CD4-positive, alpha-beta T cell (primary cell): ENCODE measurements at regions not wholly inside any gene's neighbourhood (a gene's known extent, or its start where the extent isn't known, plus 50 kb on each side); places are given as distances from the start of the nearest gene placed in this dataset.

Experiments
- ATAC-seq: fragments of 200-7000 bp; cut with Tn5 transposase; one replicate; pipeline ENCODE4 v1.10.0; 2022; ENCODE audit warnings: mild to moderate bottlenecking; ENCODE audit not compliant: poor library complexity
- CTCF ChIA-PET: fragments of 350-600 bp; sonication (Branson Sonifier 250); formaldehyde crosslinking; loops from one replicate; lab custom pipeline; 2021; ENCODE audit warnings: antibody characterized with exemption, inconsistent platforms; lab: Charles Lee
- POLR2A ChIA-PET: fragments of 350-600 bp; sonication (Branson Sonifier 250); formaldehyde crosslinking; loops from one replicate; lab custom pipeline; 2021; ENCODE audit warnings: antibody characterized with exemption, inconsistent platforms; lab: Charles Lee
- DNase-seq, 14 experiments: peaks; one replicate each; pipeline ENCODE4 v3.0.0-alpha.2; 2013 to 2020; ENCODE audit warnings: mixed read lengths in 2 of 14
- H3K27ac ChIP-seq, 2 donors: one replicate each; pipeline versions ENCODE4 v1.5.1 to v1.7.0; 2013; ENCODE audit warnings: low read length in 2 of 2, low read depth in 1 of 2, mild to moderate bottlenecking in 1 of 2
- H3K27me3 ChIP-seq, 2 experiments: 1 replicate in 1 of 2; 2 replicates in 1 of 2; pipeline versions ENCODE4 v1.6.1 to v1.7.0; 2013; ENCODE audit warnings: low read length in 2 of 2, control low read depth in 1 of 2, mild to moderate bottlenecking in 1 of 2, moderate library complexity in 1 of 2; ENCODE audit not compliant: insufficient read depth in 2 of 2, control insufficient read depth in 1 of 2
- H3K36me3 ChIP-seq: one replicate; pipeline ENCODE4 v1.6.1; 2013; ENCODE audit warnings: low read length, control low read depth; ENCODE audit not compliant: insufficient read depth
- H3K4me1 ChIP-seq: one replicate; pipeline ENCODE4 v1.6.1; 2013; ENCODE audit warnings: low read length, control low read depth; ENCODE audit not compliant: insufficient read depth
- H3K4me3 ChIP-seq: one replicate; pipeline ENCODE4 v1.5.1; 2013; ENCODE audit warnings: mild to moderate bottlenecking, low read length, moderate library complexity
- H3K9me3 ChIP-seq, 2 experiments: 1 replicate in 1 of 2; 2 replicates in 1 of 2; pipeline versions ENCODE4 v1.6.1 to v1.7.0; 2013; ENCODE audit warnings: low read length in 2 of 2, mild to moderate bottlenecking in 2 of 2, control low read depth in 1 of 2, moderate library complexity in 1 of 2; ENCODE audit not compliant: control insufficient read depth in 1 of 2, insufficient read depth in 1 of 2
- H3K27ac Mint-ChIP-seq: one replicate; pipeline ENCODE4 v1.8.0; 2020; ENCODE audit warnings: mixed read lengths
- H3K27me3 Mint-ChIP-seq: one replicate; pipeline ENCODE4 v1.8.0; 2021; ENCODE audit warnings: mixed read lengths
- H3K36me3 Mint-ChIP-seq: one replicate; pipeline ENCODE4 v1.8.0; 2021; ENCODE audit warnings: low read depth, mixed read lengths
- H3K4me1 Mint-ChIP-seq: one replicate; pipeline ENCODE4 v1.8.0; 2021; ENCODE audit warnings: low read depth, mixed read lengths
- H3K4me3 Mint-ChIP-seq: one replicate; pipeline ENCODE4 v1.8.0; 2020; ENCODE audit warnings: mild to moderate bottlenecking, mixed read lengths
- H3K9me3 Mint-ChIP-seq: one replicate; pipeline ENCODE4 v1.8.0; 2020; ENCODE audit warnings: mixed read lengths
- intact Hi-C, 2 experiments: fragments of 100-400 bp; cut with DNase I in 1 of 2; cut with micrococcal nuclease in 1 of 2; formaldehyde crosslinking; loops; one replicate each; pipeline versions ENCODE4 v1.15.1 to v1.9.0; 2023 to 2025; cut with DNase I, micrococcal nuclease
- TF ChIP-seq, protein P1 (sequence below): fragments of 200-600 bp; IDR thresholded peaks from one replicate; pipeline ENCODE4 v1.8.0; 2022; ENCODE audit warnings: antibody characterized with exemption, mild to moderate bottlenecking

- intact Hi-C loops, result no loop called here
- H3K4me1 Mint-ChIP-seq, result no peaks in the 10 kb centered on the region
- ATAC-seq, result no peak
- Histone ChIP-seq H3K4me1 (no peaks in the 10 kb centered on the region), H3K27ac (no peak overlapping the region), H3K27me3 (no peaks in the 10 kb centered on the region), H3K4me3 (no peak overlapping the region), H3K9me3 (no peaks in the 10 kb centered on the region), H3K36me3 (no peaks in the 10 kb centered on the region)
- no peaks in the 10 kb centered on the region for H3K36me3 Mint-ChIP-seq
- peaks cover 4% of the 10 kb centered on the region for H3K27me3 Mint-ChIP-seq
- H3K4me3 Mint-ChIP-seq, result no peak overlapping the region
- ChIA-PET POLR2A (no interaction called here), CTCF (no interaction called here)
- H3K9me3 Mint-ChIP-seq, result no peaks in the 10 kb centered on the region
- H3K27ac Mint-ChIP-seq, result no peak overlapping the region
- TF ChIP-seq, protein P1, sequence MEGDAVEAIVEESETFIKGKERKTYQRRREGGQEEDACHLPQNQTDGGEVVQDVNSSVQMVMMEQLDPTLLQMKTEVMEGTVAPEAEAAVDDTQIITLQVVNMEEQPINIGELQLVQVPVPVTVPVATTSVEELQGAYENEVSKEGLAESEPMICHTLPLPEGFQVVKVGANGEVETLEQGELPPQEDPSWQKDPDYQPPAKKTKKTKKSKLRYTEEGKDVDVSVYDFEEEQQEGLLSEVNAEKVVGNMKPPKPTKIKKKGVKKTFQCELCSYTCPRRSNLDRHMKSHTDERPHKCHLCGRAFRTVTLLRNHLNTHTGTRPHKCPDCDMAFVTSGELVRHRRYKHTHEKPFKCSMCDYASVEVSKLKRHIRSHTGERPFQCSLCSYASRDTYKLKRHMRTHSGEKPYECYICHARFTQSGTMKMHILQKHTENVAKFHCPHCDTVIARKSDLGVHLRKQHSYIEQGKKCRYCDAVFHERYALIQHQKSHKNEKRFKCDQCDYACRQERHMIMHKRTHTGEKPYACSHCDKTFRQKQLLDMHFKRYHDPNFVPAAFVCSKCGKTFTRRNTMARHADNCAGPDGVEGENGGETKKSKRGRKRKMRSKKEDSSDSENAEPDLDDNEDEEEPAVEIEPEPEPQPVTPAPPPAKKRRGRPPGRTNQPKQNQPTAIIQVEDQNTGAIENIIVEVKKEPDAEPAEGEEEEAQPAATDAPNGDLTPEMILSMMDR, result no peak
- DNase-seq, result no peak
These were observed 66.0 kb downstream of the BMP4 start for GRCh38 chr14:53890611-53891101.

DNA sequence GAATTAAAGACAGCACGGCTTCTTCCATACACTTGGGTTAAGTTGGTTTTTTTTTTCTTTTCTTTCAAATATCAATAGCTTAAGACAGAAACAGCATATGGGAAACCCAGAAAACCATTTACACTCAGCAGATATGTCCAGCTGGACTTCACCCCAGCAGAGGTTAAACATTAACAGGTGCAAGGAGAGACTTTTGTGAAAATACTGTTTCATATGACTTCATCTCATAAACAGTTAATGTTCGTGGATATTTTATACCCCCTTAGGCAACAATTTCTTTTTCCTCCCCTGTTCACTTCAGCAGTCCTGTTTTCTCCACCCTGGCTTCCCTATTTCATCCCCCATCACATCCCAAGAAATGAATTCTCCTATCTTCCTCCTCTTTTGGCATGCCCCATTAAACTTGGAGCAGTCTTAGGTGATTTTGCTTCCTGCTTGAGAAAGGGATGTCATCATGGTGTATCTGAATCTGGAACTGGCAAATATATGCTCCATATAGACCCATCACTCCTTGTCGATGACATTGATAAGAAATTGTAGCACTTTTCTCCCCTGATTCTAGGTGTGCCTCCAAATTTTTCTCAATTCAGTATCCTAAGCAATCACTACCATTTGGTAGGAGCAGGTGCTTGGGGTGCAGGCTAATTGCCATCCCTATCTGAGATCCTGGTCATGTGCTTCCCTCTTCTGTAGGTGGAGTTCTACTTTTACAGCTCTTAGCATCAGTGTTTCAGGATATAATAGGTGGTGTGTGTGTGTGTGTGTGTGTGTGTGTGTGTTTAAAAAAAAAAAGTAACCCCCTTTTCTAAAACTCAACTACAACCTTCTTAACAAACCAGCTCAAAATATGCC, 67.9 kb downstream of the BMP4 start:
- Histone ChIP-seq H3K27me3 (no peaks in the 10 kb centered on the region), H3K4me1 (no peaks in the 10 kb centered on the region), H3K36me3 (no peaks in the 10 kb centered on the region), H3K9me3 (no peaks in the 10 kb centered on the region), H3K27ac (no peak overlapping the region), H3K4me3 (no peak overlapping the region)
- H3K4me1 Mint-ChIP-seq, result no peaks in the 10 kb centered on the region
- TF ChIP-seq, protein P1, result no peak
- H3K27me3 Mint-ChIP-seq, result peaks cover 4% of the 10 kb centered on the region
- CTCF ChIA-PET, result no interaction called here
- ATAC-seq (no peak), DNase-seq (no peak)
- H3K4me3 Mint-ChIP-seq, result no peak overlapping the region
- intact Hi-C loops, result no loop called here
- POLR2A ChIA-PET, result no interaction called here
- H3K36me3 Mint-ChIP-seq, result no peaks in the 10 kb centered on the region
- H3K27ac Mint-ChIP-seq, result no peak overlapping the region
- H3K9me3 Mint-ChIP-seq, result no peaks in the 10 kb centered on the region

GRCh38 chr14:53885136-53885640, 71.4 kb downstream of the BMP4 start:
- Histone ChIP-seq H3K4me1 (no peaks in the 10 kb centered on the region), H3K9me3 (no peaks in the 10 kb centered on the region), H3K27me3 (no peaks in the 10 kb centered on the region), H3K4me3 (no peak overlapping the region), H3K27ac (no peak overlapping the region), H3K36me3 (no peaks in the 10 kb centered on the region)
- TF ChIP-seq, protein P1, result no peak
- Mint-ChIP-seq H3K27ac (no peak overlapping the region), H3K4me3 (no peak overlapping the region), H3K36me3 (no peaks in the 10 kb centered on the region), H3K27me3 (peaks cover 6% of the 10 kb centered on the region), H3K9me3 (no peaks in the 10 kb centered on the region), H3K4me1 (no peaks in the 10 kb centered on the region)
- intact Hi-C loops, result no loop called here
- DNase-seq (no peak), ATAC-seq (no peak)
- ChIA-PET CTCF (interaction anchor here (0.9 kb wide), 1 partner anchor 9 kb away, joined by 3 read pairs; no protein-coding TSS in a partner anchor), POLR2A (no interaction called here)
